A172 (cell line): ENCODE measurements at regions not wholly inside any gene's neighbourhood (a gene's known extent, or its start where the extent isn't known, plus 50 kb on each side); places are given as distances from the start of the nearest gene placed in this dataset.
"Not testable (repeated sequence)": the region's sequence is repeated elsewhere in the genome, so short reads cannot be mapped to it uniquely, and the experiment has no call there.

Experiments
- DNase-seq: peaks from one replicate; pipeline ENCODE4 v3.0.0-alpha.2; 2015; ENCODE audit warnings: low spot score

DNA sequence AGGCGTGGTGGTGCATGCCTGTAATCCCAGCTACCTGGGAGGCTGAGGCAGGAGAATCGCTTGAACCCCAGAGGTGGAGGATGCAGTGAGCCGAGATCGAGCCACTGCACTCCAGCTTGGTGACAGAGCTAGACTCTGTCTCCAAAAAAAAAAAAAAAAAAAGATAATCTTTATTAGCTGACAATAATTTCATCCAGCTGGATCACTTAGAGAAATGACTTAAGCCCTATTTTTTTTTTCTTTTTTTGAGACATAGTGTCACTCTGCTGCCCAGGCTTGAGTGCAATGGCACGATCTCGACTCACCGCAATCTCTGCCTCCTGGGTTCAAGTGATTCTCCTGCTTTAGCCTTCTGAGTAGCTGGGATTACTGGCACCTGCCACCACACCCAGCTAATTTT is 51.6 kb upstream of the MAP4K4 start:
- not testable (repeated sequence) for DNase-seq

DNA sequence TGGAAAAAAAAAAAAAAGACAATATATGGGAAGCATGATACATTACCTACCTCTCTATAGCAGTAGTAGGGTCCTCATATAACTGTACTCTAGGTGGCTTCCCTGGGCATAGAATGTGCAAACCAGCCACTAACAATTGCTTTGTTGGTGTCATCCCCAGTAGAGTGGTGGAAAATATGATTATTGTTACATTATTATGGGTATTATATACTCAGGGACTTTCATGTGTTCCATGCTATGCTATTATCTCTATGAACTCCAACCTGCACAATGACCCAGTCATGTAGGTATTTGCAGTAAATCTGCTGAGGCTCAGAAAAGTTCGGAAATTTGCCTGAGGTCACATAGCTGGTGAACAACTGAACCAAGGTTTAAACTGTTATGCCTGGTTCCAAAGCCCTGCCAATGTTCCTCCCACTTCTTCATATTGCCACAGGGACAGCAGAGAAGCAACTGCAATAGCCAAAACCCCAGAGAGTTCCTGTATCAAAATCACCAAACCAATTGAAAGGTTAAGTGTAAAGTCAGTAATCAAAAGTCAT is 52.6 kb upstream of the MAP4K4 start:
- DNase-seq = no peak

DNA sequence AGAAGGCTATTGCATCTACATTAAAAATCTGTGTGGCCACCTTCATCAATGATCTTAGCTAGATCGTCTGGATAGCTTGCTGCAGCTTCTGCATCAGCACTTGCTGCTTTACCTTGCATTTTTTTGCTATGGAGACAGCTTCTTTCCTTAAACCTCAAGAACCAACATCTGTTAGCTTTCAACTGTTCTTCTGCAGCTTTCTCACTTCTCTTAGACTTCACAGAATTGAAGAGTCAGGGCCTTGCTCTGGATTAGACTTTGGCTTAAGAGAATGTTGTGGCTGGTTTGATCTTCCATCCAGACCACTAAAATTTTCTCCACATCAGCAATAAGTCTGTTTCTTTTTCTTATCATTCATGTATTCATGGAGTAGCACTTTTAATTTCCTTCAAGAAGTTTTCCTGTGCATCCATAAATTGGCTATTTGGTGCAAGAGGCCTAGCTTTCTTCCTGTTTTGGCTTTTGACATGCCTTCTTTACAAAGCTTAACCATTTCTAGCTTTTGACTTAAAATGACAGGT is 54.4 kb upstream of the MAP4K4 start:
- no peak for DNase-seq

DNA sequence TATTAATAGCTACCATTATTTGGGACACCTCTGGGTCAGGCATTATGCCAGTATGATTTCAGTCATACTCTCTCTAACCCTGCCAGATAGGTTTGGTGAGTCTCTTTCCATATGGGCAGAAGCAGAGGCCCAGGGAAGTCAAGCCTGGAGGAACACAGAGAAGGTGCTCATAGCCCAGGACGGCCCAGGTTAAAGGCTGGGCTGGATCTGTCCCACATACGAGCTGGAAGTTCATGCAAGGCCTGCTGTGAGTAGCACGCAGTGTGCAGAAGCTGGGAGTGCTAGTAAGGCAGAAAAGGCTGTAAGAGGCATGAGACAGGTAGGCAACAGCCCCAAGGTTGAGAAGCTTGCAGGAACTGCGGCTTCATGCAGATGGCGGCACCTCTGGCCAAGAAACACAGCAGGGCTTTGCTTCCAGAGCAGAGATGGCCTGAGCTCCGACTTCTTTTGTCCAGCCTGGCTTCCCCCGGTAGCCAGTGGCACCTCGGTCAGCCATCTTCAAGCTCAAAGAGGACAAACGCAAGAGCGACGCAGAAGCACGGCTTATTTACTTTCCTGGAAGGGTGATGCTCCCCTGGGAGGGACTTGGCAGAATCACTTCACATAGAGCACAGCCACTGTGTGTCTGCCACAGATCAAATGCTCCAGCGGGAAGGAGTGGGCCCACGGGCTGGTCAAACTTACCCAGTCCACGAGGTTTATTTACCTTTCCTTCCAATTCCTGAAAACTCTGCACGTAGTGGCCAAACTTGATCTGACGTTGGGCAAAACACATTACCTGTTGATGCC is 58.5 kb upstream of the MAP4K4 start:
- DNase-seq = no peak

DNA sequence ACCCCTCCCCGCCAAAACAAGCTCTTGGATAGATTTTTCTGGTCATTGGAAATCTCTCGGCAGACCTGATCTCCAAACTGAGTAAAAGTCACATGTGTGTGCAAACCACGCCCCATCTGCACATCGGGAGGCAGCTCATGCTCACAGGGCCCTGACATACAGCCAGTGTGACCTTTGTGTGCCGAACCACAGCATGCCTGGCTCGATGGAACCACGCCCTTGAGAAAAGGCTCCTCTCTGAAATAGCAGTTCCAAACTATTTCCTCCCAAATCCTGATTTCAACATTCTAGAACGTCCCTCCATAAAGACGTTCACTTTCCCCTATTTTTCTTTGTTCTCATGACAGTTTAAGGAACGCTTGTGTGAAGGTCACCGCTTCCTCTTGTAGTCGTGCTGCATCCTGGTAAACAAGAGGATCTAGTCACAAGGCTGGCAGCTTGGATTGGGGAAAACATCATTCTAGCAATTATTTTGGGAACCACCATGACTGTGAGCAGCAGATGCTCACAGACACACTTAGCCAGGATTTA is 59.3 kb upstream of the MAP4K4 start:
- DNase-seq = no peak

DNA sequence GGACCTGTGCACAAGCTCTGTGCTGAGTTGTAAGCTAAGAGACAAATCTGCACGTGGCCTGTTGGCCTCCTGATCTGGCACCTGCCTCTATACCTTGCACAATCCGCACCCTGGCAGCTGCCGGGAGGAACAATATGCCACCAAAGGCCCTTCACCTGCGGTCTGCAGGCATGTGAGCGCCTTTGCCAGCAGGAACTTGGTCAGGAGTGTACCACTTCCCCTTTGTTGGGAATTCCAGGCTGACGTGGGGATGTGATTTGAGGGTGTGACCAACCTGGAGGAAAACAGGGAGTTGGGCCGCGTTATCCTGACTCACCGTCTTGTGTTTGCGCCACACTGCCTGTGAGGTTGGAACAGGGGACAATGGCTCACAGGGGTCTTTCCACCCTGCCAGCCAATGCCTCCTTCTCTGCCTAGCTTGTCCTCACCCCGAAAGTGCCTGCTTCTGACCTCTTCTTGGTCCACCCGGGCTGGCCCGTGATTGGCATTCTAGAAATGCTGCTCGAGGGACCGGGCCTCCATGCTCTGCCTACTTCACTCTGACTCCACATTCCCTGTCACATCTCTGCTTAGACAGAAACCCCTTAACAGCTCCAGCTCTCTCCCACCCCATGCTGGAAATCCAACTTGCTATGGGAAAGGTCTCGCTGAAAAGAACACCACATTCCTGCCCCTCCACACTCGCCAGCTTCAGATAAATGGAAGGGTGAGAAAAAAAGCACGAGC is 67.1 kb upstream of the MAP4K4 start:
- DNase-seq = peak; percentile 64

DNA sequence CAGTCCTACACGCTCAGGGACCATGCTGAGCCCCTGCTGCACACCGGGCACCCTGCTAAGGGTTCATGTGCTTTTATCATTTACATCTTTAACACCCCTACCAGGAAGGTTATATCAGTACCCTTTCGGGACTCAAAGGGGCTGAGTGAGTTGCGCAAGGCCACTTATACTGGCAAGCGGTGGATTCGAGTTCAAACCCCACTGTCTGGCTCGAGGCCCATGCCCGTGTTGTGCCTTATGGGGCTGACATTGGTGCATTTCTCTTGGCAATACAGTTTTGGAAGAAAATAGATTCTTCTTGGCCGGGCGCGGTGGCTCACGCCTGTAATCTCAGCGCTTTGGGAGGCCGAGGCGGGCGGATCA is 69.5 kb upstream of the MAP4K4 start:
- no peak for DNase-seq

DNA sequence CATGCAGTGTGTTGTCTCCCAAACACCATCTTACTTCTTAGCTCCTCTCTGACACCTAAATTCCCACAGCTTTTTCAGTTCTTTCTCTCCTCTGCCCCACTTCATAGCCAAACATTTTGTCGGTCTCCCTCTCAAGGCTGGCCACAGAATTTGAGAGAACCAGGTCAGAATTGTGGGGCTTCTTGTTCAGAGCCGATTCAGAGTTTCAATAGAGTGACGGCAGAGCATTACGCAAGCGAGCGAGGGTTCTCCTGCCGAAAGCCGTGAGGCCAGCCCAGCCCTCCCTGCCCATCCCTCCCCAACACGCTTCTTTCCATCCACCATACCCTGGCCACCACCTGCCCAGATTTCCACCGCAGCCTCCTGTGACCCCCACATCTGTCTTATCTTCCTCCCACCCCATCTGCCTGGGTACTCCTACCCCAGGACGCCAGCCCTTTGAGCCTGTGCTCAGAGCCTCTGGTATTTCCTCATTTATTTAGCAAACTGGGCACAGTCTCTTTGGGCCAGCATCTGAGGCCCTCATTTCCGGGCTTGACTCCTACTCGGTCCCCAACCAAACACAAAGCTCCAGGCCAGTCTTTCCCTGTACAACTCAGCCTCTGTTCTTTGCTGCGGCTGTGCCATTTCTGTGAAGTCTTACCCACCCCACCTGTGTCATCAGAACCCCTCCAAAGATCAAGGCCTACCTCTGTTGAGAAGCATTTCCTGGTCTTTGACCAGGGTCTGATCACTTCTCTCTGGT is 70.0 kb upstream of the MAP4K4 start:
- no peak for DNase-seq

DNA sequence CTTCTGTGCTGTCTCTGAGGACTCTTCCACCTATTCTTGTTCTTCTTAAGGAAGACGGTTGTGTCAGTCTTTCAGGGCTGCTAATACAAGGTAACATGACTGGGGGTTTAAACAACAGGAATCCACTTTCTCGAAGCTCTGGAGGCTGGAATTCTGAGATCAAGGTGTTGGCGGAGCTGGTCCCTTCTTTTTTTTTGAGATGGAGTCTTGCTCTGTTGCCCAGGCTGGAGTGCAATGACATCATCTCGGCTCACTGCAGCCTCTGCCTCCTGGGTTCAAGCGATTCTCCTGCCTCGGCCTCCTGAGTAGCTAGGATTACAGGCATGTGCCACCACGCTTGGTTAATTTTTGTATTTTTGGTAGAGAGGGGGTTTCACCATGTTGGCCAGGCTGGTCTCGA is 71.7 kb upstream of the MAP4K4 start:
- DNase-seq = not testable (repeated sequence)

DNA sequence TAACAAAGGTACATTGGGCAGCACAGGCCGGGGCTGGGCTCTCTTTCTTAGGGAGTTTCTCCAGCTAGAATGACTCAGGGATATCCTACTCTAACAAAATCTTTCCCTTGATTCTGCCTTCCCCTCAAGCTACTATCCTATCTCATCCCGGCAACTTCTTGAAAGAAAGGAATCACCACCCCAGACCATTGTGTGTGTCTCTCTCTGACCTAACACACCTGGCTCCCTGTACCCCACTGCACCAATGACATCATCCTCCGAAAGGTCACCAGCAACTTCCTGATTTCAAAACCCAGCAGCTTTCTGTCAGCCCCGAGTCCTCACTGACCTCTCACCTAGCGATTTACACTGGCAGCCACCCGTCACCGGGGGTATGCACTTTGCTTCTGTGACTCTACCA is 72.1 kb upstream of the MAP4K4 start:
- DNase-seq = no peak

DNA sequence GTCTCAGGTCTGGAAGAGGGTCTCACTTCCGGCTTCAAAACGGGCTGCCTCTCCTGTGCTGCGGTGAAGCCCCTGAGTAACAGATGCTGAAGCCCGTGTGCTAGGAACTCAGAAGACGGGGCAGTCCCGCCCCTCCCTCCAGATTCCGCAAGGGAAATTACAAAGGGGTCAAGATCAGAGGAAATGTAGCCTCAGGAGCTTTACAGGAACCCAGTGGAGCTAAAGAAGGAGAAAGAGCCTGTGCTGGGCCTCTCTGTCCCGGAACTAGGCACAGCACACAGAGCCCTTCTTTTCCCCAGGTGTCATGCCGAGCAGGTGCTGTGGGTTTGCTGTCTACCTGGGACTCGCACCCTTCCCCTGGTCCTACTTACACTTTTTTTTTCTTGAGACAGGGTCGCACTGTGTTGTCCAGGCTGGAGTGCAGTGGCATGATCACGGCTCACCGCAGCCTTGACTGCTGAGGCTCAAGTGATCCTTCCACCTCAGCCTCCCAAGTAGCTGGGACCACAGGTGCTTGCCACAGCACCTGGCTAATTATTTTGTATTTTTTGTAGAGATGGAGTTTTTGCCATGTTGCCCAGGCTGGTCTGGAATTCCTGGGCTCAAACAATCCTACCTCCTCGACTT is 72.7 kb upstream of the MAP4K4 start:
- no peak for DNase-seq

DNA sequence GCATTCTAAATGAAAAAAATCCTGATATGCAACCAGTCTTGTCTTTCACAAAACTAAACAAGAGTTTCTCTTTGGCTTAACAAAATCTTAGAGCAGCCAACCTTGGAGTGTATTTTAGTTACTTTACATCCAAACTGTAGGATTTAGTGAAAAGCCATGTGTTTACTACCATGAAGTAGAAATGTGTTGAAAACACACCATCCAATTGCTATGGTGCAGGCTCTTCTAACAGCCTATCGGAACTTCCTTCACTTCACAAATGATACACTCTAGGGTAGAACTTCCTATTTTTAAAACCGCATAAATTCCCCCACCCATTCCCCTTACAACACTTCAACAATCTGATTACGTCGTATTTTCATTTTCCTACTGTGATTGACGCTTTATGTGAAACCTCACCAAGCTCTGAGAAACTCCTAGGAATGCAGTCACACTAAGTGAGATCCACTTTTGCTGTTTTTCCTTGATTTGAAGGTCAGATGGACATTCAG is 74.4 kb upstream of the MAP4K4 start:
- DNase-seq = no peak

DNA sequence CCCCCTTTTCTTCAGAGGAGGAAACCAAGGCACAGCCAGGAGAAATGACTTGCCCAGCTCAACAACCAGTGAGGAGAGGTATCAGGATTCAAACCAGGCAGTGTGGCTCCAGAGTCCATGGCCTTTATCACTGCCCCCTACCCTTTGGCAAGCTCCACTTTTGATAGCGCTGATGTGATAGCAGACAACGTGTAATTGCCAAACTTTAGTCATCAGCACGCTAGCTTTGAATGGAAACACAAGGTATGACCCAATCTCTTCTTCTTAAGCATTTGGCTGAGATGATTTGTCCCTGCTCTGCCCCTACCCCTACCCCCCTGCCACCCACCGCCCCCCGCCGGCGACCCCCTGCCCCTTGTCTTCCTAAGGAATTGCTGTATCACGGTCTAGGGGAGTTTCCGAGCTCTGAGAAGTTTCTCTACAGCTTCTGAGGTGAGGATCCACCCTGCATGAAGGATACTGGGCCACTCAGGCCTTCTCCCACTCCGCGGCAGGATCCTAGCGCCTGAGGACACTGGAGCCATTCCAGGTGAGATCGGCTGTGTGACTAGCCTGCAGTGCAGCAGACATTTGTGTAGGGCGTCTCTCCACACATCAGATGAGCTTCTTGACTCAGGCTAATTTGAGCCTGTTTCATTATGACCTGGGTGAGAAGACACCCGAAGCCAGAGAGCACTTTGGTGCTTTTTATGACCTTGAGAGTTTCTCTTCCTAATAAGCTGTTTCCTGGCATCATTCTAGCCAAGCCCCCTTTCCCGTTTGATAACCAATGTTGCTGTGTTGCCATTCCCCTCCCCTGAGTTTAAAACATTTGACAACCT is 75.1 kb upstream of the MAP4K4 start:
- DNase-seq = no peak

DNA sequence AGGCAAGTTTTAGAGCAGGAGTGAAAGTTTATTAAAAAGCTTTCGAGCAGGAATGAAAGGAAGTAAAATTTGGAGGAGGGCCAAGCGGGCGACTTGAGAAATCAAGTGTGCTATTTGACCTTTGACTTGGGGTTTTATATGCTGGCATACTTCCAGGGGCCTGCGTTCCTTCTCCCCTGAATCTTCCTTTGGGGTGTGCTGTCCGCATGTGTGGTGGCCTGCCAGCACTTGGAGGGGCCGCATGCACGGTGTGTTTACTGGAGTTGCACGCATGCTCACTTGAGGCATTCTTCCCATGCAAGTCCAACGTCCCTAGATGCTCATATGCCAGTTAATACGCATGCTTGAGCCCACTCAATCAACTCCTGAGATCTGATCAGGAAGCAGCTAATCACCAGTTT is 78.3 kb upstream of the MAP4K4 start:
- no peak for DNase-seq

DNA sequence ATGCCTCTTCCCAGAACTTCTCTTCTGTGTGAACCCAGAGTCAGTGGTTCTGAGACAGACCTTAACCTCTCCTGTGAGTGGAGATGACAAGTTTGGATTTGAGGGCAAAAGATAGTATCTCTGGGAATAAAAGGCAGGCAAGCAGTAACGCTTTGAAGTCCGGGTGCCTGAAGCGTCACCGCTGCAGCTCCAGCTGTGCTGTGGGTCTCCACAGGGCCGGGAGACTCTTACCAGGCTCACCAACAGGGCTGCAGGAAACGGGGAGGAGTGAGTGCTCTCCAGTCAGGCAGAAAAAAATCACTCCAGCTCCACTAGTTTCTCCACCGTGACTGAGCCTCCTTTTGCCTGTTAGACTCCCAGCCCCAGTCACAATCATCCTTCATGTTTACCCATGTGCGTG is 79.7 kb upstream of the MAP4K4 start:
- no peak for DNase-seq

DNA sequence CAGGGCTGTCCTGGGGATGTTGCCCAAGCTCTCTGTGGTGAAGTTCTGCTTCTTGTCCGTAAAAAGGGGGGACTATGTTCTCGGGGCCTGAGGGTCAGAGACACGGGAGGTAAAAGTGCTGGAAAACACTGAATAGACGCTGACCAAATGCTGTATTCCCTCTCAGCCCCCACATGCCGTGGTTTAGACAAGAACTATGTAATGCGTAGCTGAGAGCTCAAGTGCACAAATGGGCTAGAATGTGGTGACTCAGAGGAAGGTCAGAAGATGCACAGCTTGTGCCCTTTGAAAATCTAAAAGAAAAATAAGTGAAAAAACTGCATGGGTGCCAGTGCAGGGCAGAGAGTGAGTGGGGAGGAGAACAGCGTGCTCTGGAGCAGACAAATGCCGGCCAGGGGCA is 80.3 kb upstream of the MAP4K4 start:
- DNase-seq = peak; percentile 46

DNA sequence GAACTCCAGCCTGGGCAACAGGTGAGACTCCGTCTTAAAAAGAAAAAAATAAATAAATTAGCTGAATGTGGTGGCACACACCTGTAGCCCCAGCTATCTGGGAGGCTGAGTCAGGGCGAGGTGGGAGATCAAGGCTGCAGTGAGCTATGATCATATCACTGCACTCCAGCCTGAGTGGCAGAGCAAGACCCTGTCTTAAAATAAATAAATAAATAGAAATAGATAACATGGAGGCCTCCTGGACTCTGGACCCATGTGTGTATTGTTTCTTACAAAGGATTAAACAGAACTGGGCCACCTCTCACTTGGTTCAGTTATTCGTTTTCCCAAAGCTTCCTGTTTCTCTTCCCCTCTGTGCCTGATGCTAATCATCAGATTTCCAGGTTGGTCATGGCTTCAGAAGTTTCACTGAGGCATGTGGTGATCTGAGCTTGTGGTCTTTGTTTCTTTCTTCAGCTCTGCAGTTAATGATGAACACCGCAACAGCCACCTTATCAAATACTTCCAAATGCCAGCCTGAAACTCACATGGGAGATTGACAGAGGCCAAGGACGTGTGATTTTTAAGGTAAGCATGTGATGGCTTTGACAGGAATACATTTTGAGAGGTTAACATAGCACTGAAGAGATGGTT is 83.3 kb upstream of the MAP4K4 start:
- no peak for DNase-seq

DNA sequence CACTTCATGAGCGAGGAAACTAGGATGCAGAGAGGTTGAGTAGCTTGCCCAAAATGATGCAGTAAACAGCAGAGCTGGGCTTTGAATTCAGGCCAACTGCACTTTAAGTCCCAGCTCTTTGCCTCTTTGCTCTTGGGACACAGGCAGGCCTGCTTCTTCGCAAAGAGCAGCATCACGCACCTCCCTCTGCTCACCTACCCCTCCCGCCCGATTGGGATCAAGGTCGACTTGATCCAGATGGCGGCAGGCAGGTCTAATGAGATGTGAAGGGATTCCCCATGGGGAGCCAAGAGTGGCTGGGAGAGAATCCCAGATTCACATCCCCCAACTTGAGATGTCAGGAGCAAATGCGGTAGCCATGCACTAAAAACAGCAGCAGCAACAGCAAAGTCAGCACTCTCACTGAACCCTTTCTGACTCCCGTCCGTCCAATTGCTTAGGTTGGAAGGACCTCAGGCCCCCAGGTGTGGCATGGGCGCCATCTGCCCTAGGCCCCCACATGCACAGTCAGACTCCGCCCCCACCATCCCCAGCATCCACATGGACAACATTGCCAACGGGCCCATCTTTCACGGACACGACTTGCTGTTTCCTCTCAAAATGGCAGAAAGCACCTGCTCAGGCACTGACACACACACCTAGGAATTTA is 84.3 kb upstream of the MAP4K4 start:
- DNase-seq = no peak

DNA sequence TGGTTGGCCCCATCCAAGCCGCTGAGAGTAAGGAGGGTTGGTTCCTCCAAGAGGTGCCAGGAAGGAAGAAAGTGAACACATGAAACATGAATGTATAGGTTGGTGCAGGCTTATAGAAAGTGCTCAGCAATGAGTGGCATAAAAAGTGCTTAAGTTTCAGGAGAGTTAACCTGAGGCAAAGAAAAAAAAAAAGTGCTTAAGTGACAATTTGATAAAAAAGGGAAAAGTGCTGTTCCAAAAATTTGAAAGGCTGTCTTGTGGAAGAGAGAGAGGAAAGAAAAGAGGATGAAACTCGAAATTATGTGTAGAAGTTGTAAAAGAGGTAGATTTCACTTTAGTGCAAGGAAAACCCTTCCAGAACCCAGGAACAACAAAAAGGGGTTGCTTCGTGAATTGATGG is 85.5 kb upstream of the MAP4K4 start:
- no peak for DNase-seq
